HG03442 (cell line): ENCODE measurements at regions not wholly inside any gene's neighbourhood (a gene's known extent, or its start where the extent isn't known, plus 50 kb on each side); places are given as distances from the start of the nearest gene placed in this dataset.

Experiments
- ATAC-seq: cut with Tn5 transposase; IDR thresholded peaks from one replicate; pipeline ENCODE4 v1.9.1; 2021; ENCODE audit warnings: mild to moderate bottlenecking, moderate library complexity; ENCODE audit not compliant: unreplicated experiment

- no peak for ATAC-seq
Measured at GRCh38 chr2:103734911-103735310, 973.1 kb downstream of the TMEM182 start.

DNA sequence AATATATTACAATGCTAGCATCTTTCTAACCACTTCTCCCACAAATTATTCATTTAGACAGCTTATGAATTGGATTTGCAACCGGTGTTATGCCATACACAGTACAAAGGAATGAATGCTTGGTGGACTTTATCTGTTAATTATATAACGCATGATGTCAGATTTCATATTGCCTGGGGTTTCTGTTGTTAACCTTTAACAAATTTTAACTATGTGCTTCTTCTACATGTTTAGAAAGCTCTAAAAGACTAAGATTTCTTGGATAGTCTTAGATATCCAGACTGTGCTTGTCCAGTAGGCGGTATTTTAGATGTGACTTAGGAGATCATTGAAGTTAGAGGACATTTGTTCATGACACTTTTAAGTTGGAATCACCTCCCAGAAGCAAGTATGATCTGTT lies 976.3 kb downstream of the TMEM182 start:
- ATAC-seq, result no peak

- no peak for ATAC-seq
Measured at GRCh38 chr2:103738606-103739005, 976.8 kb downstream of the TMEM182 start.

DNA sequence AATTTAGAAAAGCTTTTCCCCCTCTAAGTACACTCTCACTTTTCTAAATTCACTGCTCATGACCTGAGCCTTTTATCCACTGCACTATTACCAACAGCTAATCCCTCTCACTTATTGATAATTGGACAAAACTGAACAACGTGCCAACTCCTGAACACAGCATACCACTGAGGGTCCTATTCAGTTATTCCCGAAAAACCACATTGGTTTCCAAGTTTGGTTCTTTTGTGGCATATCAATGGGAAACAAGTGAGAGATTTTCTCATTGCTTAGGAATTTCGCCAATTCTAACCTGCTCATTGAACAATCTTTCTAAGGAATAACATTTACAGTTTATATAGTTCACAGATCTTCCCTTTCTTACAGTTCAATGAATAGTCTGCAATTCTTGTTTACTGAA lies 977.4 kb downstream of the TMEM182 start:
- ATAC-seq, result no peak

DNA sequence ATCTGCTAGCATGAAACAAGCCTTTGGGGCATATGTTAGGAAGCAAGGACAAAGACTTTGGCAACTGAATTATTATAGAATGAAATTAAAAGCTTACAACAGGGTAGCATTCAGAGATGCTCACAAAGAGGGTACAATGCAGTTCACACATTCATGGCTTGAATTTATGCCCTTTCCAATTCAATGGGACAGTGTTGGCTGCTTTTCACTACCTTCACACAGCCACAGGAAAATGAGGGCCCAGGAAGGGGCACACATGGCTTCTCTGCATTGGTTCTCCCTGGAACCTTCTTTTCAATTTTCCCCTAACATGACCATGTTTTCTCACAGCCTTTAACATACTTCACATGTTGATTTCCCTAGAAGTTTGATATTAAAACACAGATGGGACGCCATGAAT lies 978.1 kb downstream of the TMEM182 start:
- ATAC-seq, result no peak

DNA sequence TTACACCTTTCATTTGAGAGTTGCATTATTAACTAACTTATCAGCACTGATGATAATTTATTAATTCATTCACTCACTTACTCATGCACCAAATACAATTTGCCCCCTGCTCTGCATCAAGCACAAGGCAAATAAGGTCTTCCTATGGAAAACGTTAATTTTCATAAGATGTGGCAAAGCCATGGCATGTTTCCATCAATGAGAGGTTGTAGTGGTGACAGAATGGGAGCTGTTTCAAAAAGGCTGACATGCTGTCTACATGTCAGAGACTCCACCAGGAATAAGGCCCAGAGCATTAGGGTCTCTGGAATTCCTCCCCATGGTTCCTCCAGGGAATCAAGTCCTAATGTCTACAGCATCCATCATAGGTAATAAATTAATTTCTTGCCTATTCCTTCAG lies 978.8 kb downstream of the TMEM182 start:
- ATAC-seq, result no peak

GRCh38 chr2:103743195-103743594 lies 981.4 kb downstream of the TMEM182 start:
- ATAC-seq, result no peak

- no peak for ATAC-seq
Measured at GRCh38 chr2:103754530-103754929, 992.7 kb downstream of the TMEM182 start.

GRCh38 chr2:103773884-103774283 lies 1012.1 kb downstream of the TMEM182 start:
- ATAC-seq, result no peak

GRCh38 chr2:103780088-103780702 lies 1018.4 kb downstream of the TMEM182 start:
- ATAC-seq, result no peak

- ATAC-seq, result no peak
Measured at GRCh38 chr2:103781313-103781712, 1019.5 kb downstream of the TMEM182 start.

DNA sequence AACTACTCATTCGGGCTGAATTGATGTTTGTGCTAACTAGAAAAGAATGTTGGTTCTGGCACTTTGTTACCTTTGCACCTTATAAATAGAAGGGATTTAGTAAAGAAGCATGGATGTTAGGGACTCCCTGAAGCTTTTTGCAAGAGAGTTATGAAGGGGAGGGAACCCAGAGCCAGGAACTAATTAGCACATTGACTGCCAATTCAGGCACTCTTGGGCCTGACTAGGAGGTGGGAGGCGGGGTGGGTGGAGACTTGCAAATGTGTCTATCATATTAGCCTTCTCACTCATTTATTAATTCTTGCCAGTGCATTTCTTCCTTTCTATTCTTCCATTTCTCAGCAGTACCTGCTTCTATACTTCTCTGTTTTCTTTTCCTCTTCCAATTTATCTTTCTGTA lies 1022.4 kb downstream of the TMEM182 start:
- ATAC-seq, result no peak

DNA sequence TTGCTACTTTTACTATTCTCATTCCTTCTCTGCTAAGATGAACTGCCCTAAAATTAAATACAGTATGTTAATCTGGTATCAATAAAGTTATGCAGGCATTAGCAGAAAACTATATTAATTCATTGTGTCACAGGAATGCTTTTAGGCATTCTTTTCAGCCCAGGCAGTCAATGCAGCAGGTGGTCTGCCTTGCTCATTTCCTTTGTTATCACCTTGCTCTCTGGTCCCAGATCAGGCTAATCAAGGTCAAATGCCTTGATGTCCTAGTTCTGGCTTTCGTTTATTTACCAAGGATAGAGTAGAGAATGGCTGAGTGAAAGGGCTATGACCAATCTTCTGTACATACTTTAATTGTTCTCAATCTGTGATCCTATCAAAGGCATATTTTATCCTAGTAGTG lies 1023.6 kb downstream of the TMEM182 start:
- ATAC-seq, result no peak

DNA sequence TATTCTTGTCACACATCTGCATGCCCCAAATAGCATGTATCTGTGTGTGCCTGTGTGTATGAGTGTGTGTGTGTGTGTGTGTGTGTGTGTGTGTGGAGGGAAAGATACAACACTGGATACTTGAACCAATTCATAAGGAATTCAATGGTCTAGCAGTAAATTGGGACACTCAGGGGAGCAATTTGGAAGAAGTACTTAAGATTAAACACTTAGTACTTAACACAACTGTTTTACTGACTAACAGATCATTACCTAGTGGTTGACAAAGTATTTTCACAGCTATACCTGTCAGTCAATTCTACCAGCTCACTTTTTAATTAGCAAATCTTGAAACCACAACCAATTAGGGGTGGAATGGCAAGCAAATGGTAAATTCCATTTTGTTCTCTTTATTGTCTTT lies 1024.1 kb downstream of the TMEM182 start:
- no peak for ATAC-seq

DNA sequence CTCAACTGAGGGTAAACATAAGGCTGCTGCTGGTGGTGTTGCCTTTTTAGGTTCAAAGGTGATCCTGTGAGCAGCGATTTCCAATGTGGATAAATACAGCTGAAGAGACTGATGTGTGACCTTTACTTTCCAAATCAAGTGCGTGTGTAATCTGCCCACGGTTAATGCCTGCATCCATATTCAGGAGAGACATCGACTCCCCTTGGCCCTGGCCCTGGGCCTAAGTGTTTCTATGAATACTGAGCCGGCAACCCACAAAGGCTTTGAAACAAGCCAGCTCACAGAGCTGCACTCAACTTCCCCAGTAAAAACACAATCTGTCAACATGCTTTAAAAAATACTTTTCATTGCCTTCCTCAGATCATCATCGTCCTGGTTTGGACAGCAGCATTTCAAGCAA lies 1026.6 kb downstream of the TMEM182 start:
- no peak for ATAC-seq

DNA sequence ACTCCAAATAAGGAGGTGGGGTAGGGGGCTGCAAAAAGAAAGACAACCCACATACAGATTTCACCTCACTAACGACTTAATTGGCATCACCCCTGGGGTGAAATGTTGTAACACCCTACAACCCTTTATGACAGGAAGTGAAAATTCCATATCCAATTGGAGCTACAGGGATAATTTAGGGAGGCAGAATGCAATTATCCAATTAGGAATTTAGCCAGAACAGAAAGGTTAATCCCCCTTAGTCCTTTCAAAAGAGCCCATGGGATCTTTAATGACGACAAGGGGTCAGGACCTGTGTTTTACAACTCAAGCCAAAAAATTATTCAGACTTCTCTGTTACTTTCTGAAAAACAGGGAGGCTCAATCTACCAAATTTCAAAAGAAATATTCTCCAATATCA lies 1027.1 kb downstream of the TMEM182 start:
- no peak for ATAC-seq

DNA sequence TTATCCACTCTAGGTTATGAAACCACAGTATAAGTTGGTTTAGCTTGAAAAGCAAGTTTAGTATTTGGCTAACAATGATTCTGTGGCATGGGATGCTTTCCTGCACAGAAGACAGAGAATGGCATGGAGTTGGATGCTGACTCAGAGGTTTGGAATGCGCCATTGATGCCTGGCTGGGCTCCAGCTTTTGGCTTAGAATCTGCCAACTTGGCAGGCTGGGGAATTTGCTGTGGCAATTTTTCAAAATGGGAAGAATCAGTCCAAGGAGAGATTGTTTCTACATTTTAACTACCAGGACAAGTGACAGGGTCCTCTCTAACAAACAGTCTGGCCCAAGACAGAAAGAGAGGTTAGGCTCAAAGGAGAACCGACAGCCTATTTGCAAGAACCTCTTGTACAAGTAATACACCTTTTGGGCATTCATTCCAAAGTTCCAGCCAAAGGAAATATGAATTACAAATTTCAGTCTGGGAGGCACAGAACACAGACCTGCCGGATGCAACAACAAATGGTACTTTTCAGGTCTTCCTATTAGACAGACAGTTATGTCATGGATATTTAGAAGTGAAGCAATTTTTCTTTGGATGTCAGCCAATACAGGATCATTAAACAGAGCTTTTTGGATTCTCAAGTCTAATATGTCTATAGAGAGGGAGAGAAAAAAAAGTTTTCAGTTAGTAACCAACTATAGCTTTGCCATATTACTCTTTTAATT lies 1027.7 kb downstream of the TMEM182 start:
- ATAC-seq, result no peak

DNA sequence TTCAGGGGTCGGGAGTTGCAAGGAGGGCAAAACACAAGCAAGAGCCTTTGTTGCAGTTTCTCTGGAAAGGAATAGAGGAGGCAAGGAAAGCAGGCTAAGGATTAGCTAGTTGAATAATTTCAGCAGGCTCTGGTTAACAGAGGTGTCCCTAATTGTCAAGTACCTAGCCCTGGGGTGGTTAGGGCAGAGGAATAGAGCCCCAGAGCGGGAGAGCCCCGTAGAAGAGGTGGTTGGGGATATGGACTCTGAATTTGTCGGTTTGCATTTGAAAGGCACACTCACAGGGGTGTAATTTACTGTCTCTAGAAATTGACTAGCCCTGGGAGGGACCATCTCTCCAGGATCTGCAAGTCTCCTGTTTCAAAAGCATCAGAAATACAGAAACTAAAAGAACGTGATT lies 1030.2 kb downstream of the TMEM182 start:
- no peak for ATAC-seq

DNA sequence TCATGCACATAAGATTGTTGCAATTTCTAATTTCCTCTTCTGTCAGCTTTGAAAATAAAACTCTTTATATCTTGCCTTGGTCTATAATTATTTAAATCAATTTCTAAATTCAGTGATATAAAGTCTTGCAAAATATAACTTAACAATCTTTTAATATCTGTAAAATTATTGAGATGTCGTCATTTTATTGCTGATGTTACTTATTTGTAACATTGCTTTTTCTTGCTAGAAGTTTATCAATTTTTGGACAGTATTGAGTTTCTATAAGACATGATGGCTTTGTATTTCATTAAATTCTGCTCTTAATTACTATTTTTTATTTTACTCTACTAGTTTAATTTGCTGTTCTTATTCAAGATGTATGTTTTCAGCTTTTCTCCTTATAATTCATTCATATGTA lies 1036.5 kb downstream of the TMEM182 start:
- no peak for ATAC-seq

DNA sequence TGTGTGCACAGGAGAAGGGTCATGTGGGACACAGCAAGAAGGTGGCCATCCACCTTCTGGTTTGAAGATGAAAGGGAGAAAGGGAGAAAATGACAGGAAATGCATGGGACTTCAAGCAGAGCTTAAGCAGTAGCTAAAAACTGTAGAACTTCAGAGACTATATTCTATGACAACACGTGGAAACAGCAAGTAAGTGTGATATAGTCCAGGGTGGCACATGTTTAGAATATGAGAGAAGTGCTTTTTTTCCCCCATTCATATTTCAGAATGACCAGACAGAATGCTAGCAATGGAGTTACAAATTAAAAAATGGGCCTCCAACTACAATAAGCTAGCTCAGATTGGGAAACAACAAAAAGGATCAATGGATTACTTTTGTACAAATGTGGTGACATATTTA lies 1042.2 kb downstream of the TMEM182 start:
- ATAC-seq, result no peak

- ATAC-seq, result no peak
Measured at GRCh38 chr2:103805746-103806145, 1043.9 kb downstream of the TMEM182 start.

- no peak for ATAC-seq
Measured at GRCh38 chr2:103808814-103809213, 1045.1 kb upstream of the POU3F3 start.

DNA sequence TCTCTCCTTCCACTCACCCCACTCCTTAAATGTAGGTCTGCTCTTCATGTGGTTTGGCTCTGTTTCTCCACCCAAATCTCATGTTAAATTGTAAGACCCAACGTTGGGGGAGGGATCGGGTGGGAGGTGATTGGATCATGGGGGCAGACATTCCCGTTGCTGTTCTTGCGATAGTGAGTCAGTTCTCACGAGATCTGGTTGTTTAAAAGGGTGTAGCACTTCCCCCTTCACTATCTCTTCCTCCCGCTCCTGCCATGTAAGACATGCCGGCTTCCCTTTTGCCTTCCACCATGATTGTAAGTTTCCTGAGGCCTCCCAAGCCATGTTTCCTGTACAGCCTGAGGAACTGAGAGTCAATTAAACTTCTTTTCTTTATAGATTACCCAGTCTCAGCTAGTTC lies 1044.5 kb upstream of the POU3F3 start:
- ATAC-seq, result no peak
